Effector memory CD8-positive, alpha-beta T cell (primary cell): ENCODE measurements at regions not wholly inside any gene's neighbourhood (a gene's known extent, or its start where the extent isn't known, plus 50 kb on each side); places are given as distances from the start of the nearest gene placed in this dataset.

Experiments
- ATAC-seq: fragments of 150-1000 bp; cut with Tn5 transposase; replicated peaks from 2 replicates; pipeline ENCODE4 v1.10.0; 2021; ENCODE audit warnings: mild to moderate bottlenecking, moderate library complexity
- DNase-seq, 3 experiments: peaks; one replicate each; pipeline ENCODE4 v3.0.0; 2021
- H3K27ac Mint-ChIP-seq, 2 donors: one replicate each; pipeline ENCODE4 v1.8.0; 2022; ENCODE audit warnings: mild to moderate bottlenecking in 2 of 2, mixed read lengths in 2 of 2, moderate library complexity in 2 of 2
- H3K27me3 Mint-ChIP-seq, 2 donors: one replicate each; pipeline ENCODE4 v1.8.0; 2022; ENCODE audit warnings: mixed read lengths in 2 of 2
- H3K36me3 Mint-ChIP-seq: one replicate; pipeline ENCODE4 v1.8.0; 2022; ENCODE audit warnings: mild to moderate bottlenecking, moderate library complexity, mixed read lengths; ENCODE audit not compliant: insufficient read depth
- H3K4me1 Mint-ChIP-seq, 2 donors: one replicate each; pipeline ENCODE4 v1.8.0; 2022; ENCODE audit warnings: low read depth in 2 of 2, mixed read lengths in 2 of 2
- H3K4me3 Mint-ChIP-seq, 2 donors: one replicate each; pipeline ENCODE4 v1.8.0; 2022; ENCODE audit warnings: mild to moderate bottlenecking in 2 of 2, mixed read lengths in 2 of 2, moderate library complexity in 2 of 2
- H3K9me3 Mint-ChIP-seq, 2 donors: one replicate each; pipeline ENCODE4 v1.8.0; 2022; ENCODE audit warnings: mixed read lengths in 2 of 2

GRCh38 chr14:103250181-103250580 lies 83.9 kb upstream of the EIF5 start:
- H3K4me1 Mint-ChIP-seq: no peaks in the 10 kb centered on the region

GRCh38 chr14:103250874-103251273 lies 83.2 kb upstream of the EIF5 start:
- H3K27me3 Mint-ChIP-seq: peaks cover 25 to 67% of the 10 kb centered on the region in 2 donors
- H3K27ac Mint-ChIP-seq: no peak overlapping the region
- H3K4me3 Mint-ChIP-seq: no peak overlapping the region
- H3K4me1 Mint-ChIP-seq: no peaks in the 10 kb centered on the region
- peaks cover 0 to 4% of the 10 kb centered on the region in 2 donors for H3K9me3 Mint-ChIP-seq
- ATAC-seq: no peak
- no peaks in the 10 kb centered on the region for H3K36me3 Mint-ChIP-seq
- DNase-seq: no peak

More at GRCh38 chr14:103250181-103250580, 83.9 kb upstream of the EIF5 start:
- no peak for DNase-seq
- H3K36me3 Mint-ChIP-seq: no peaks in the 10 kb centered on the region
- peaks cover 0 to 4% of the 10 kb centered on the region in 2 donors for H3K9me3 Mint-ChIP-seq
- H3K4me3 Mint-ChIP-seq: no peak overlapping the region
- peaks cover 30 to 74% of the 10 kb centered on the region in 2 donors for H3K27me3 Mint-ChIP-seq
- H3K27ac Mint-ChIP-seq: no peak overlapping the region
- no peak for ATAC-seq

- Mint-ChIP-seq H3K36me3 (no peaks in the 10 kb centered on the region), H3K9me3 (peaks cover 0 to 4% of the 10 kb centered on the region in 2 donors), H3K4me3 (no peak overlapping the region), H3K4me1 (peaks cover 1 to 2% of the 10 kb centered on the region in 2 donors), H3K27ac (no peak overlapping the region), H3K27me3 (peaks cover 7 to 33% of the 10 kb centered on the region in 2 donors)
- DNase-seq (no peak), ATAC-seq (no peak)
These were observed 78.5 kb upstream of the EIF5 start for GRCh38 chr14:103255555-103255954.

GRCh38 chr14:103256406-103256805 lies 77.6 kb upstream of the EIF5 start:
- DNase-seq (no peak), ATAC-seq (no peak)
- no peak overlapping the region for H3K4me3 Mint-ChIP-seq
- H3K4me1 Mint-ChIP-seq: peaks cover 3% of the 10 kb centered on the region in 2 donors
- peaks cover 0 to 4% of the 10 kb centered on the region in 2 donors for H3K9me3 Mint-ChIP-seq
- peaks cover 7 to 27% of the 10 kb centered on the region in 2 donors for H3K27me3 Mint-ChIP-seq
- H3K27ac Mint-ChIP-seq: no peak overlapping the region
- no peaks in the 10 kb centered on the region for H3K36me3 Mint-ChIP-seq

- Mint-ChIP-seq H3K4me3 (no peak overlapping the region), H3K36me3 (no peaks in the 10 kb centered on the region), H3K4me1 (peaks cover 3% of the 10 kb centered on the region in 2 donors), H3K9me3 (no peaks in the 10 kb centered on the region), H3K27ac (no peak overlapping the region), H3K27me3 (peaks cover 2 to 26% of the 10 kb centered on the region in 2 donors)
- no peak for DNase-seq
- ATAC-seq: no peak
These were observed 76.7 kb upstream of the EIF5 start for GRCh38 chr14:103257211-103257962.

GRCh38 chr14:103258211-103258610 lies 75.8 kb upstream of the EIF5 start:
- ATAC-seq (no peak), DNase-seq (no peak)
- Mint-ChIP-seq H3K27ac (no peak overlapping the region), H3K4me3 (no peak overlapping the region), H3K4me1 (peaks cover 3% of the 10 kb centered on the region in 2 donors), H3K9me3 (no peaks in the 10 kb centered on the region), H3K27me3 (peaks cover 10 to 31% of the 10 kb centered on the region in 2 donors), H3K36me3 (no peaks in the 10 kb centered on the region)

GRCh38 chr14:103259184-103259583 lies 74.9 kb upstream of the EIF5 start:
- Mint-ChIP-seq H3K27me3 (peaks cover 16 to 31% of the 10 kb centered on the region in 2 donors), H3K27ac (no peak overlapping the region), H3K9me3 (no peaks in the 10 kb centered on the region), H3K4me1 (peaks cover 3% of the 10 kb centered on the region in 2 donors), H3K36me3 (no peaks in the 10 kb centered on the region), H3K4me3 (no peak overlapping the region)
- ATAC-seq (no peak), DNase-seq (no peak)

GRCh38 chr14:103259801-103260628 lies 74.0 kb upstream of the EIF5 start:
- Mint-ChIP-seq H3K36me3 (no peaks in the 10 kb centered on the region), H3K27ac (no peak overlapping the region), H3K9me3 (no peaks in the 10 kb centered on the region), H3K4me3 (peak overlapping the region; percentile 8 to 76), H3K27me3 (peaks cover 19 to 35% of the 10 kb centered on the region in 2 donors), H3K4me1 (peaks cover 3% of the 10 kb centered on the region in 2 donors)
- DNase-seq (no peak), ATAC-seq (no peak)

GRCh38 chr14:103260629-103261124 lies 73.4 kb upstream of the EIF5 start:
- Mint-ChIP-seq H3K27ac (no peak overlapping the region), H3K4me1 (peaks cover 3% of the 10 kb centered on the region in 2 donors)

GRCh38 chr14:103267226-103267910 lies 66.7 kb upstream of the EIF5 start:
- Mint-ChIP-seq H3K36me3 (no peaks in the 10 kb centered on the region), H3K4me1 (peaks cover 0 to under 1% of the 10 kb centered on the region in 2 donors), H3K27me3 (peaks cover 74 to 79% of the 10 kb centered on the region in 2 donors), H3K27ac (no peak overlapping the region), H3K9me3 (no peaks in the 10 kb centered on the region), H3K4me3 (no peak overlapping the region)
- ATAC-seq (no peak), DNase-seq (no peak)

More at GRCh38 chr14:103260629-103261124, 73.4 kb upstream of the EIF5 start:
- Mint-ChIP-seq H3K36me3 (no peaks in the 10 kb centered on the region), H3K4me3 (peak overlapping the region; percentile 8 to 76), H3K27me3 (peaks cover 26 to 42% of the 10 kb centered on the region in 2 donors), H3K9me3 (no peaks in the 10 kb centered on the region)
- DNase-seq (no peak), ATAC-seq (no peak)

GRCh38 chr14:103271189-103271588 lies 62.8 kb upstream of the EIF5 start:
- ATAC-seq: no peak
- Mint-ChIP-seq H3K27ac (no peak overlapping the region), H3K4me3 (no peak overlapping the region), H3K9me3 (no peaks in the 10 kb centered on the region), H3K36me3 (no peaks in the 10 kb centered on the region), H3K4me1 (peaks cover 0 to 2% of the 10 kb centered on the region in 2 donors), H3K27me3 (peaks cover 64 to 77% of the 10 kb centered on the region in 2 donors)
- no peak for DNase-seq

GRCh38 chr14:103273145-103273744 lies 60.8 kb upstream of the EIF5 start:
- ATAC-seq: no peak
- no peak for DNase-seq
- Mint-ChIP-seq H3K4me1 (peaks cover 0 to 2% of the 10 kb centered on the region in 2 donors), H3K27ac (no peak overlapping the region), H3K4me3 (no peak overlapping the region), H3K27me3 (peaks cover 62 to 65% of the 10 kb centered on the region in 2 donors), H3K36me3 (no peaks in the 10 kb centered on the region), H3K9me3 (no peaks in the 10 kb centered on the region)
